Tibial nerve (tissue), 3 donors: ENCODE measurements at regions not wholly inside any gene's neighbourhood (a gene's known extent, or its start where the extent isn't known, plus 50 kb on each side); places are given as distances from the start of the nearest gene placed in this dataset.

Experiments
- POLR2A ChIP-seq, 2 donors: fragments of 450-650 bp; IDR thresholded peaks; one replicate each; pipeline ENCODE4 v1.6.1; 2017; ENCODE audit warnings: antibody characterized with exemption in 2 of 2, mild to moderate bottlenecking in 2 of 2, moderate library complexity in 2 of 2
- TF ChIP-seq, protein P1 (sequence below), 5 experiments: fragments of 200-600 bp in 3 of 5; fragments of 450-650 bp in 2 of 5; sonication (generic) in 3 of 5; IDR thresholded peaks; one replicate each; pipeline ENCODE4 v1.5.1; 2016 to 2019; ENCODE audit warnings: antibody characterized with exemption in 5 of 5, mild to moderate bottlenecking in 3 of 5, moderate library complexity in 2 of 5

GRCh38 chr2:181224866-181225265, 232.3 kb upstream of the ITGA4 start:
- TF ChIP-seq, protein P1, sequence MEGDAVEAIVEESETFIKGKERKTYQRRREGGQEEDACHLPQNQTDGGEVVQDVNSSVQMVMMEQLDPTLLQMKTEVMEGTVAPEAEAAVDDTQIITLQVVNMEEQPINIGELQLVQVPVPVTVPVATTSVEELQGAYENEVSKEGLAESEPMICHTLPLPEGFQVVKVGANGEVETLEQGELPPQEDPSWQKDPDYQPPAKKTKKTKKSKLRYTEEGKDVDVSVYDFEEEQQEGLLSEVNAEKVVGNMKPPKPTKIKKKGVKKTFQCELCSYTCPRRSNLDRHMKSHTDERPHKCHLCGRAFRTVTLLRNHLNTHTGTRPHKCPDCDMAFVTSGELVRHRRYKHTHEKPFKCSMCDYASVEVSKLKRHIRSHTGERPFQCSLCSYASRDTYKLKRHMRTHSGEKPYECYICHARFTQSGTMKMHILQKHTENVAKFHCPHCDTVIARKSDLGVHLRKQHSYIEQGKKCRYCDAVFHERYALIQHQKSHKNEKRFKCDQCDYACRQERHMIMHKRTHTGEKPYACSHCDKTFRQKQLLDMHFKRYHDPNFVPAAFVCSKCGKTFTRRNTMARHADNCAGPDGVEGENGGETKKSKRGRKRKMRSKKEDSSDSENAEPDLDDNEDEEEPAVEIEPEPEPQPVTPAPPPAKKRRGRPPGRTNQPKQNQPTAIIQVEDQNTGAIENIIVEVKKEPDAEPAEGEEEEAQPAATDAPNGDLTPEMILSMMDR (IDR thresholded peaks at IDR 0.05): no peak
- TF ChIP-seq POLR2A (IDR thresholded peaks at IDR 0.05): no peak
